ENCODE measurements at regions not wholly inside any gene's neighbourhood (a gene's known extent, or its start where the extent isn't known, plus 50 kb on each side); places are given as distances from the start of the nearest gene placed in this dataset.

DNA sequence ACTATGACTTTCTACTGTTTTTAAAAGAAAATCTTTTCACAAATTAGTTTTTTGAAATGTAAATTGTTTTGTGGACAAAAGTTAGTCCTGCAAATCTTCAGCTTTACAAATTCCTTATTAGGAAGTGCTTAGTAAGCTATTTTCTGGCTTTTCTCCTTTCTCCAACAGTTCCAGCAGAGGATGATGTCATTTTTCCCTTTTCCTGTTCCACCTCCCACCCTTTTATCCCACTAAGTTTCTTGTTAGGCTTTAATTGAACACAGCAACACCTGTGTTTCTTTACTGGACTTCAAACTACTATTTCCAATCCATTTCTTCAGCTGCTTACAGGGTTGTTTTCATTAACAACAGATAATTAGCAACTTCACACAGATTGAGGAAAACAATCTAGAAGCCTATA lies 389.2 kb downstream of the NDFIP2 start:
- Histone ChIP-seq H3K4me3 (no peak overlapping the region), H3K27ac (no peak overlapping the region), H3K9me3 (no peaks in the 10 kb centered on the region), H3K4me1 (no peaks in the 10 kb centered on the region), H3K36me3 (no peaks in the 10 kb centered on the region), H3K27me3 (no peaks in the 10 kb centered on the region)
- TF ChIP-seq, protein P1, sequence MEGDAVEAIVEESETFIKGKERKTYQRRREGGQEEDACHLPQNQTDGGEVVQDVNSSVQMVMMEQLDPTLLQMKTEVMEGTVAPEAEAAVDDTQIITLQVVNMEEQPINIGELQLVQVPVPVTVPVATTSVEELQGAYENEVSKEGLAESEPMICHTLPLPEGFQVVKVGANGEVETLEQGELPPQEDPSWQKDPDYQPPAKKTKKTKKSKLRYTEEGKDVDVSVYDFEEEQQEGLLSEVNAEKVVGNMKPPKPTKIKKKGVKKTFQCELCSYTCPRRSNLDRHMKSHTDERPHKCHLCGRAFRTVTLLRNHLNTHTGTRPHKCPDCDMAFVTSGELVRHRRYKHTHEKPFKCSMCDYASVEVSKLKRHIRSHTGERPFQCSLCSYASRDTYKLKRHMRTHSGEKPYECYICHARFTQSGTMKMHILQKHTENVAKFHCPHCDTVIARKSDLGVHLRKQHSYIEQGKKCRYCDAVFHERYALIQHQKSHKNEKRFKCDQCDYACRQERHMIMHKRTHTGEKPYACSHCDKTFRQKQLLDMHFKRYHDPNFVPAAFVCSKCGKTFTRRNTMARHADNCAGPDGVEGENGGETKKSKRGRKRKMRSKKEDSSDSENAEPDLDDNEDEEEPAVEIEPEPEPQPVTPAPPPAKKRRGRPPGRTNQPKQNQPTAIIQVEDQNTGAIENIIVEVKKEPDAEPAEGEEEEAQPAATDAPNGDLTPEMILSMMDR (IDR thresholded peaks at IDR 0.05) = no peak
- TF ChIP-seq POLR2A (IDR thresholded peaks at IDR 0.05) = no peak
- no peak for ATAC-seq
- intact Hi-C loops (cut with DNase I) = no loop called here
- DNase-seq = no peak

DNA sequence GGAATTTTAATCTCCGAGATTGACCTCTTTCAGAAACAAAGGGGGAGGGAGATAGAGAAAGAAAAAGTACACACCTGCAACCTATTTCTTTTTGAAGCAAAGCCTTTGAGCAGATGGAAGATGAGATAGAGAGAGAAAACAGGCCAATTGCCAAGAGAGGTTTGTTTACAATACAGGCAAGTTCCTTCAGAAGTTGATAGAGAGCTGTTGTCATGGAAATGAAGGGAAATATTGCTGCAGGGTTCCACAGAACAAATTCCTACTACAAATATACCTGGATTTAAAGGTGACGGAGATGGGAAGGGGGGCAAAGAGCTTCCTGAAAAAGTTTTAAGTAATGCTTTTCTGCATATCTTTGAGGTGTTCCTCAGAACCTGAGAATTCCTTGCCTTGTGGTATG lies 388.4 kb downstream of the NDFIP2 start:
- no peak for TF ChIP-seq POLR2A (IDR thresholded peaks at IDR 0.05)
- TF ChIP-seq, protein P1 (IDR thresholded peaks at IDR 0.05) = no peak
- no peak overlapping the region for H3K27ac ChIP-seq
- no peaks in the 10 kb centered on the region for H3K36me3 ChIP-seq
- no peak overlapping the region for H3K4me3 ChIP-seq
- intact Hi-C loops (cut with DNase I) = no loop called here
- no peaks in the 10 kb centered on the region for H3K4me1 ChIP-seq
- 35% methylated on average over 2 of the region's 2 CpGs for WGBS (ENCODE audit: insufficient coverage, low coverage, low lambda C conversion rate, missing lambda C conversion rate)
- ATAC-seq = peak in 2 of 4 donors; percentile 33 to 41
- H3K9me3 ChIP-seq = no peaks in the 10 kb centered on the region
- no peaks in the 10 kb centered on the region for H3K27me3 ChIP-seq
- no peak for DNase-seq

DNA sequence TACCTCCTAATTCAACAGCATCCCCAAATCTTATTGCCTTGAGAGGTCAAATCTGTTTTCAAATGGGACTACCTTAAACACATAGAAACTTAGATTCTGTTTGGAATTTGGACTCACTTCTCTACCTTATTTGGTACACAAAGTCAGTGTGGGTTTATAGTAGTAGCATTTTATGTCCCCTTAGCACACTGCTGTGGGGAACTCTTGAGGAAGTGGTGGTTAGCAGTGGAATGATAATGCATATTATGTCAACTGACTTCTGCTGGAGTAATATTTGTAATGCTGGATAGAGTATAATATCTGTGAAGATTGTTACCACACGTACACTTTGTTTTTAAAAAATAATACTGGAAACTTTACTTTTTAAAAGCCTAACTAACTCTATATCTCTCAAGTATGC lies 386.3 kb downstream of the NDFIP2 start:
- no peaks in the 10 kb centered on the region for H3K27me3 ChIP-seq
- H3K9me3 ChIP-seq = no peaks in the 10 kb centered on the region
- 64% methylated on average over 1 of the region's 1 CpG for WGBS (ENCODE audit: insufficient coverage, low coverage, low lambda C conversion rate, missing lambda C conversion rate)
- ATAC-seq (peak in 1 of 4 donors; percentile 17), DNase-seq (no peak)
- no peak overlapping the region for H3K4me3 ChIP-seq
- no peak for TF ChIP-seq POLR2A (IDR thresholded peaks at IDR 0.05)
- TF ChIP-seq, protein P1 (IDR thresholded peaks at IDR 0.05) = no peak
- H3K27ac ChIP-seq = no peak overlapping the region
- intact Hi-C loops (cut with DNase I) = no loop called here
- no peaks in the 10 kb centered on the region for H3K4me1 ChIP-seq
- no peaks in the 10 kb centered on the region for H3K36me3 ChIP-seq

DNA sequence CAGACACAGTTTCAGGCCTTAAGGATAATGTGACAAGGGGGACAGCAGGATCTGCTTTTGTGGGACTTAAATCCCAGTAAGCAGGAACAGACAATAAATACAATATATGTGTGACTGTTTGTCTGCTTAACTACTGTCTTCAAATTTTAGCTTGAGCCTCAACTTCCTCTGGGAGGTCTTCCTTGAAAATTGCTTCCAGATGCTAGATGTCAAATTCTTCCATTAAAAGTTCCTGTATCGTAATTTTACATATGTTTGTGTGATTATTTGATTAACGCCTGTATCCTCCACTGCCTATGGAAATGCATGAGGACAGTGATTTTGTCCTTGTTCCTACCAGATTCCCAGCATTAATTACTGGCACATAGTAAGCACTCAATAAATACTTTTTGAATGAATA lies 385.5 kb downstream of the NDFIP2 start:
- Histone ChIP-seq H3K4me1 (no peaks in the 10 kb centered on the region), H3K36me3 (no peaks in the 10 kb centered on the region), H3K4me3 (no peak overlapping the region), H3K27me3 (no peaks in the 10 kb centered on the region), H3K27ac (no peak overlapping the region), H3K9me3 (no peaks in the 10 kb centered on the region)
- intact Hi-C loops (cut with DNase I) = no loop called here
- TF ChIP-seq POLR2A (IDR thresholded peaks at IDR 0.05) = no peak
- TF ChIP-seq, protein P1 (IDR thresholded peaks at IDR 0.05) = no peak
- no peak for DNase-seq
- 72% methylated on average over 2 of the region's 2 CpGs for WGBS (ENCODE audit: insufficient coverage, low coverage, low lambda C conversion rate, missing lambda C conversion rate)
- ATAC-seq = no peak

DNA sequence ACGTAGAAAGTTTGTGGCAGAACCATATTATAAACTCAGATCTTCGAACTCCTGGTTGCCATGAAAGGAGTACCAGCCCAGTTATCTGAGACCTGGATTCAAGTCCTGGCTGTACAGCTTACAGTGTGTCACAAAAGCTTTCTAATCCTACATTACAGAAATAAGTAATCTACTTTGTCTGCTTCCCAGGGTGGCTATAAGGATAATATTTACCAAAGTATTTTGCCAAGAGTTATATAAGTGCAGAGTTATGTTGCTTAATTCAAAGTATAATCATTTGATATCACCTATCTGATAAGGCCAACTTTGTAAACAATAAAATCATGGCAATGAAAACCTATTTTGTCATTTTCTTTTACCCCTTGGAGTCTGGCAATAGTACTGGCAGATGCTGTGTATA lies 381.6 kb downstream of the NDFIP2 start:
- Histone ChIP-seq H3K27me3 (no peaks in the 10 kb centered on the region), H3K27ac (no peak overlapping the region)
- intact Hi-C loops (cut with DNase I) = no loop called here

More for the DNA sequence above, 381.6 kb downstream of the NDFIP2 start:
- WGBS (ENCODE audit: insufficient coverage, low coverage, low lambda C conversion rate, missing lambda C conversion rate) = 68% methylated on average over 2 of the region's 2 CpGs
- TF ChIP-seq POLR2A (IDR thresholded peaks at IDR 0.05) = no peak
- TF ChIP-seq, protein P1 (IDR thresholded peaks at IDR 0.05) = no peak
- Histone ChIP-seq H3K4me3 (no peak overlapping the region), H3K36me3 (no peaks in the 10 kb centered on the region), H3K9me3 (no peaks in the 10 kb centered on the region), H3K4me1 (no peaks in the 10 kb centered on the region)
- ATAC-seq (no peak), DNase-seq (no peak)
